SU-DHL-6 (cell line): ENCODE measurements at regions not wholly inside any gene's neighbourhood (a gene's known extent, or its start where the extent isn't known, plus 50 kb on each side); places are given as distances from the start of the nearest gene placed in this dataset.

ENCODE experiments used
- EZH2phosphoT487 ChIP-seq: fragments of 200-600 bp; sonication (generic), shearing (Covaris generic); conservative IDR thresholded peaks from 2 replicates; pipeline ENCODE4 v1.6.1; 2018; ENCODE audit warnings: mild to moderate bottlenecking, antibody characterized with exemption, low read length, moderate library complexity, mixed read lengths
- TF ChIP-seq, protein P1 (sequence below): fragments of 200-600 bp; sonication (generic); IDR thresholded peaks from one replicate; pipeline ENCODE4 v1.5.1; 2017; ENCODE audit warnings: antibody characterized with exemption, mild to moderate bottlenecking, low read length, moderate library complexity; ENCODE audit not compliant: insufficient read depth, poor library complexity, severe bottlenecking

GRCh38 chr10:129386415-129387257 lies 80.4 kb upstream of the MGMT start:
- TF ChIP-seq, protein P1, sequence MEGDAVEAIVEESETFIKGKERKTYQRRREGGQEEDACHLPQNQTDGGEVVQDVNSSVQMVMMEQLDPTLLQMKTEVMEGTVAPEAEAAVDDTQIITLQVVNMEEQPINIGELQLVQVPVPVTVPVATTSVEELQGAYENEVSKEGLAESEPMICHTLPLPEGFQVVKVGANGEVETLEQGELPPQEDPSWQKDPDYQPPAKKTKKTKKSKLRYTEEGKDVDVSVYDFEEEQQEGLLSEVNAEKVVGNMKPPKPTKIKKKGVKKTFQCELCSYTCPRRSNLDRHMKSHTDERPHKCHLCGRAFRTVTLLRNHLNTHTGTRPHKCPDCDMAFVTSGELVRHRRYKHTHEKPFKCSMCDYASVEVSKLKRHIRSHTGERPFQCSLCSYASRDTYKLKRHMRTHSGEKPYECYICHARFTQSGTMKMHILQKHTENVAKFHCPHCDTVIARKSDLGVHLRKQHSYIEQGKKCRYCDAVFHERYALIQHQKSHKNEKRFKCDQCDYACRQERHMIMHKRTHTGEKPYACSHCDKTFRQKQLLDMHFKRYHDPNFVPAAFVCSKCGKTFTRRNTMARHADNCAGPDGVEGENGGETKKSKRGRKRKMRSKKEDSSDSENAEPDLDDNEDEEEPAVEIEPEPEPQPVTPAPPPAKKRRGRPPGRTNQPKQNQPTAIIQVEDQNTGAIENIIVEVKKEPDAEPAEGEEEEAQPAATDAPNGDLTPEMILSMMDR, result no peak
- TF ChIP-seq EZH2phosphoT487, result no peak
